ENCODE measurements at regions not wholly inside any gene's neighbourhood (a gene's known extent, or its start where the extent isn't known, plus 50 kb on each side); places are given as distances from the start of the nearest gene placed in this dataset.

- Histone ChIP-seq H3K27ac (ENCODE audit: low read depth, low read length) (no peak overlapping the region), H3K9me3 (ENCODE audit: control insufficient read depth in 2 of 3, low read length in 3 of 3) (no peaks in the 10 kb centered on the region), H3K4me1 (ENCODE audit: control insufficient read depth in 2 of 2, insufficient read depth in 2 of 2, low read length in 2 of 2) (no peaks in the 10 kb centered on the region), H3K27me3 (ENCODE audit: control insufficient read depth in 2 of 2, insufficient read depth in 2 of 2, low read length in 2 of 2) (no peaks in the 10 kb centered on the region), H3K4me3 (ENCODE audit: low read length) (no peak overlapping the region), H3K36me3 (ENCODE audit: control insufficient read depth in 2 of 3, insufficient read depth in 3 of 3, low read length in 3 of 3) (no peaks in the 10 kb centered on the region)
- CTCF ChIA-PET, result no interaction called here
- Mint-ChIP-seq H3K36me3 (no peaks in the 10 kb centered on the region), H3K4me1 (peaks cover 0 to 6% (median 0%) of the 10 kb centered on the region in 7 donors), H3K27ac (no peak overlapping the region), H3K4me3 (no peak overlapping the region), H3K27me3 (peaks cover 0 to 9% (median 0%) of the 10 kb centered on the region in 5 donors), H3K9me3 (peaks cover 0 to 7% (median 0%) of the 10 kb centered on the region in 11 donors)
- POLR2A ChIA-PET, result no interaction called here
- intact Hi-C loops (cut with micrococcal nuclease), result no loop called here
- ATAC-seq (no peak), DNase-seq (no peak)
These were observed 156.1 kb downstream of the DLL1 start for GRCh38 chr6:170134471-170135440.

GRCh38 chr6:170134031-170134470, 156.8 kb downstream of the DLL1 start:
- POLR2A ChIA-PET, result no interaction called here
- Mint-ChIP-seq H3K4me1 (peaks cover 0 to 6% (median 0%) of the 10 kb centered on the region in 7 donors), H3K27ac (no peak overlapping the region), H3K36me3 (no peaks in the 10 kb centered on the region), H3K4me3 (no peak overlapping the region), H3K27me3 (peaks cover 0 to 9% (median 0%) of the 10 kb centered on the region in 5 donors), H3K9me3 (peaks cover 0 to 7% (median 0%) of the 10 kb centered on the region in 11 donors)
- intact Hi-C loops (cut with micrococcal nuclease), result no loop called here
- H3K27ac ChIP-seq (ENCODE audit: low read depth, low read length), result no peak overlapping the region
- DNase-seq (no peak), ATAC-seq (no peak)
- H3K4me1 ChIP-seq (ENCODE audit: control insufficient read depth in 2 of 2, insufficient read depth in 2 of 2, low read length in 2 of 2), result no peaks in the 10 kb centered on the region
- H3K4me3 ChIP-seq (ENCODE audit: low read length), result no peak overlapping the region
- H3K36me3 ChIP-seq (ENCODE audit: control insufficient read depth in 2 of 3, insufficient read depth in 3 of 3, low read length in 3 of 3), result no peaks in the 10 kb centered on the region
- no peaks in the 10 kb centered on the region for H3K27me3 ChIP-seq (ENCODE audit: control insufficient read depth in 2 of 2, insufficient read depth in 2 of 2, low read length in 2 of 2)
- H3K9me3 ChIP-seq (ENCODE audit: control insufficient read depth in 2 of 3, low read length in 3 of 3), result no peaks in the 10 kb centered on the region
- CTCF ChIA-PET, result no interaction called here

GRCh38 chr6:170132561-170132991, 158.3 kb downstream of the DLL1 start:
- H3K4me3 ChIP-seq (ENCODE audit: low read length), result no peak overlapping the region
- ChIA-PET CTCF (no interaction called here), POLR2A (no interaction called here)
- H3K36me3 ChIP-seq (ENCODE audit: control insufficient read depth in 2 of 3, insufficient read depth in 3 of 3, low read length in 3 of 3), result no peaks in the 10 kb centered on the region
- no peaks in the 10 kb centered on the region for H3K27me3 ChIP-seq (ENCODE audit: control insufficient read depth in 2 of 2, insufficient read depth in 2 of 2, low read length in 2 of 2)
- no peak overlapping the region for H3K4me3 Mint-ChIP-seq
- H3K4me1 Mint-ChIP-seq, result peaks cover 0 to 6% (median 0%) of the 10 kb centered on the region in 7 donors
- no peak overlapping the region for H3K27ac ChIP-seq (ENCODE audit: low read depth, low read length)
- ATAC-seq (no peak), DNase-seq (no peak)
- H3K4me1 ChIP-seq (ENCODE audit: control insufficient read depth in 2 of 2, insufficient read depth in 2 of 2, low read length in 2 of 2), result no peaks in the 10 kb centered on the region
- H3K27ac Mint-ChIP-seq, result no peak overlapping the region
- H3K9me3 ChIP-seq (ENCODE audit: control insufficient read depth in 2 of 3, low read length in 3 of 3), result no peaks in the 10 kb centered on the region
- no peaks in the 10 kb centered on the region for H3K36me3 Mint-ChIP-seq
- peaks cover 0 to 2% (median 0%) of the 10 kb centered on the region in 11 donors for H3K9me3 Mint-ChIP-seq
- peaks cover 0 to 9% (median 0%) of the 10 kb centered on the region in 5 donors for H3K27me3 Mint-ChIP-seq
- intact Hi-C loops (cut with micrococcal nuclease), result no loop called here

- ATAC-seq (no peak), DNase-seq (no peak)
- Histone ChIP-seq H3K4me1 (ENCODE audit: control insufficient read depth in 2 of 2, insufficient read depth in 2 of 2, low read length in 2 of 2) (no peaks in the 10 kb centered on the region), H3K27ac (ENCODE audit: low read depth, low read length) (no peak overlapping the region), H3K36me3 (ENCODE audit: control insufficient read depth in 2 of 3, insufficient read depth in 3 of 3, low read length in 3 of 3) (no peaks in the 10 kb centered on the region), H3K4me3 (ENCODE audit: low read length) (no peak overlapping the region), H3K27me3 (ENCODE audit: control insufficient read depth in 2 of 2, insufficient read depth in 2 of 2, low read length in 2 of 2) (no peaks in the 10 kb centered on the region), H3K9me3 (ENCODE audit: control insufficient read depth in 2 of 3, low read length in 3 of 3) (no peaks in the 10 kb centered on the region)
- Mint-ChIP-seq H3K27ac (no peak overlapping the region), H3K4me3 (no peak overlapping the region), H3K36me3 (no peaks in the 10 kb centered on the region), H3K27me3 (peaks cover 0 to 9% (median 0%) of the 10 kb centered on the region in 5 donors), H3K9me3 (peaks cover 0 to 2% (median 0%) of the 10 kb centered on the region in 11 donors), H3K4me1 (peaks cover 0 to 6% (median 0%) of the 10 kb centered on the region in 7 donors)
- ChIA-PET POLR2A (no interaction called here), CTCF (no interaction called here)
- intact Hi-C loops (cut with micrococcal nuclease), result no loop called here
These were observed 158.8 kb downstream of the DLL1 start for GRCh38 chr6:170132011-170132521.

GRCh38 chr6:170131351-170131750, 159.5 kb downstream of the DLL1 start:
- POLR2A ChIA-PET, result no interaction called here
- CTCF ChIA-PET, result no interaction called here
- Mint-ChIP-seq H3K4me1 (peaks cover 0 to 6% (median 0%) of the 10 kb centered on the region in 7 donors), H3K9me3 (peaks cover 0 to 2% (median 0%) of the 10 kb centered on the region in 11 donors), H3K27me3 (peaks cover 0 to 9% (median 0%) of the 10 kb centered on the region in 5 donors), H3K4me3 (no peak overlapping the region), H3K36me3 (no peaks in the 10 kb centered on the region), H3K27ac (no peak overlapping the region)
- DNase-seq (no peak), ATAC-seq (no peak)
- Histone ChIP-seq H3K27me3 (ENCODE audit: control insufficient read depth in 2 of 2, insufficient read depth in 2 of 2, low read length in 2 of 2) (no peaks in the 10 kb centered on the region), H3K27ac (ENCODE audit: low read depth, low read length) (no peak overlapping the region), H3K36me3 (ENCODE audit: control insufficient read depth in 2 of 3, insufficient read depth in 3 of 3, low read length in 3 of 3) (no peaks in the 10 kb centered on the region), H3K4me3 (ENCODE audit: low read length) (no peak overlapping the region), H3K9me3 (ENCODE audit: control insufficient read depth in 2 of 3, low read length in 3 of 3) (no peaks in the 10 kb centered on the region), H3K4me1 (ENCODE audit: control insufficient read depth in 2 of 2, insufficient read depth in 2 of 2, low read length in 2 of 2) (no peaks in the 10 kb centered on the region)
- intact Hi-C loops (cut with micrococcal nuclease), result no loop called here

GRCh38 chr6:170130771-170131241, 160.1 kb downstream of the DLL1 start:
- Histone ChIP-seq H3K27me3 (ENCODE audit: control insufficient read depth in 2 of 2, insufficient read depth in 2 of 2, low read length in 2 of 2) (no peaks in the 10 kb centered on the region), H3K36me3 (ENCODE audit: control insufficient read depth in 2 of 3, insufficient read depth in 3 of 3, low read length in 3 of 3) (no peaks in the 10 kb centered on the region), H3K4me1 (ENCODE audit: control insufficient read depth in 2 of 2, insufficient read depth in 2 of 2, low read length in 2 of 2) (no peaks in the 10 kb centered on the region), H3K4me3 (ENCODE audit: low read length) (no peak overlapping the region), H3K9me3 (ENCODE audit: control insufficient read depth in 2 of 3, low read length in 3 of 3) (no peaks in the 10 kb centered on the region), H3K27ac (ENCODE audit: low read depth, low read length) (no peak overlapping the region)
- POLR2A ChIA-PET, result no interaction called here
- Mint-ChIP-seq H3K9me3 (peaks cover 0 to 2% (median 0%) of the 10 kb centered on the region in 11 donors), H3K36me3 (no peaks in the 10 kb centered on the region), H3K4me3 (no peak overlapping the region), H3K4me1 (peaks cover 0 to 6% (median 0%) of the 10 kb centered on the region in 7 donors), H3K27me3 (peaks cover 0 to 9% (median 0%) of the 10 kb centered on the region in 5 donors), H3K27ac (no peak overlapping the region)
- intact Hi-C loops (cut with micrococcal nuclease), result no loop called here
- ATAC-seq (no peak), DNase-seq (no peak)
- CTCF ChIA-PET, result no interaction called here

Measured in naive thymus-derived CD4-positive, alpha-beta T cell (primary cell).